ENCODE measurements at regions not wholly inside any gene's neighbourhood (a gene's known extent, or its start where the extent isn't known, plus 50 kb on each side); places are given as distances from the start of the nearest gene placed in this dataset.

- no peak overlapping the region for H3K27ac ChIP-seq (ENCODE audit: low read depth)
- no peak for DNase-seq (ENCODE audit: extremely low spot score)
- 44% methylated on average over 2 of the region's 2 CpGs for WGBS
- H3K4me3 ChIP-seq (ENCODE audit: low read depth, low read length) = no peak overlapping the region
- H3K36me3 ChIP-seq (ENCODE audit: insufficient read depth) = no peaks in the 10 kb centered on the region
- no peaks in the 10 kb centered on the region for H3K4me1 ChIP-seq (ENCODE audit: insufficient read depth)
Observed at GRCh38 chr2:219987830-219988229, 360.4 kb downstream of the SLC4A3 start.

- WGBS = 83% methylated on average over 7 of the region's 7 CpGs
- H3K36me3 ChIP-seq (ENCODE audit: insufficient read depth) = no peaks in the 10 kb centered on the region
- no peak for DNase-seq (ENCODE audit: extremely low spot score)
Observed at GRCh38 chr2:219989744-219990143, 362.3 kb downstream of the SLC4A3 start.

DNA sequence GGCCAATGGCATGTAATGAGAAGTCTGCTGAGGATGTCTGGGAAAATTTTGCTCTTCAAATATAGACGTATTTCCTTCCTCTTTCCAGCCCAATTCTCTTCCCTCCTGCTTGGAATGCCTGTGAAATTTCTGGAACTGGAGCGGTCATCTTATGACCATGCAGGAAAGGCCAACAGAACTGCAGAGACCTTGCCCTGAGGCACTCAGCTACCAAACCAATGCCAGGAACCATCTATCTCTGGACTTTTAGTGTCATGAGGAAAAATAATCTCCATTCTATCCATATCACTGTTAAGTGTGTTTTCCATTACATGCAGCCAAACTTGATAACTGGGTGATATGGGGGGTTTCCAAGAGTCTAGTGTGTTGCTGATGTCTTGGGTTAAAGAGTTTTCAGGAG is 363.7 kb downstream of the SLC4A3 start:
- Histone ChIP-seq H3K4me1 (ENCODE audit: insufficient read depth) (no peaks in the 10 kb centered on the region), H3K4me3 (ENCODE audit: low read depth, low read length) (no peak overlapping the region), H3K36me3 (ENCODE audit: insufficient read depth) (no peaks in the 10 kb centered on the region), H3K27ac (ENCODE audit: low read depth) (no peak overlapping the region)
- no peak for DNase-seq (ENCODE audit: extremely low spot score)
- 86% methylated on average over 2 of the region's 2 CpGs for WGBS

More at GRCh38 chr2:219989744-219990143, 362.3 kb downstream of the SLC4A3 start:
- Histone ChIP-seq H3K27ac (ENCODE audit: low read depth) (no peak overlapping the region), H3K4me1 (ENCODE audit: insufficient read depth) (no peaks in the 10 kb centered on the region), H3K4me3 (ENCODE audit: low read depth, low read length) (no peak overlapping the region)

- Histone ChIP-seq H3K36me3 (ENCODE audit: insufficient read depth) (no peaks in the 10 kb centered on the region), H3K27ac (ENCODE audit: low read depth) (no peak overlapping the region), H3K4me3 (ENCODE audit: low read depth, low read length) (no peak overlapping the region), H3K4me1 (ENCODE audit: insufficient read depth) (no peaks in the 10 kb centered on the region)
- 92% methylated on average over 5 of the region's 5 CpGs for WGBS
- DNase-seq (ENCODE audit: extremely low spot score) = no peak
Observed at GRCh38 chr2:219995399-219995798, 368.0 kb downstream of the SLC4A3 start.

DNA sequence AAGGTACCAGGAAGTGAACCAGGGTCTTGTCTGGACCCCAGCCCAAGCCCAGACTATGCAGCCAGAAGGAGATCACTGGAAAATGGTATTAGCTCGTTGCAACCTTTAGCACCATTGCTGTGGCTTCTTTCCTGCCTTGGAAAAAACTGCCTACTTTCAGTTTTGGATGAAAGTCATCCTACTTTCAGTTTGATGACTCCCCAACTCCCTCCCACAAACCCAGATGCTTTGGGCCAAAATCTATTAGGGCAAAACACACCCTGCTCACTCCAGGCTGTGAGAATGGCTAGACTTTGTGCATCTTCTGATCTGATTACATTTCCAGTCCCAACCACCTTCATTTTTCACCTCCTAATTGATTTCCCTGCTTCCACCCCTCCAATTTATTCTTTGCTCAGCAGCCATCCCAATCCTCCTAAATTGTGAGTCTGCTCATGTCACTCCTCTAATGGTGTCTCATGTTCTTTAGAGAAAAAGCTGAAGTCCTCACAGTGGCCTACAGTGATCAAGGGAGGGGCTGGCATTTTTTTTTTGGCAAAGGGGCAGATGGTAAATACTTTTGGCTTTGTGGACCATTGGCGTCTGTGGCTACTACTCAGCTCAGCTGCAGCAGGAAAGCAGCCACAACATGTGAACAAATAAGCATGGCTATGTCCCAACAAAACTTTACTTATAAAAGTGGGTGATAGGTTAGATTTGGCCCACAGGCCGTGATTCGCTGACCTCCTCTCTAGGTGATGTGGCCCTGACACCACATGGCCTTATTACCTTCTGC is 368.7 kb downstream of the SLC4A3 start:
- no peak overlapping the region for H3K27ac ChIP-seq (ENCODE audit: low read depth)
- DNase-seq (ENCODE audit: extremely low spot score) = no peak
- no peaks in the 10 kb centered on the region for H3K4me1 ChIP-seq (ENCODE audit: insufficient read depth)
- no peaks in the 10 kb centered on the region for H3K36me3 ChIP-seq (ENCODE audit: insufficient read depth)
- 89% methylated on average over 4 of the region's 4 CpGs for WGBS
- no peak overlapping the region for H3K4me3 ChIP-seq (ENCODE audit: low read depth, low read length)

DNA sequence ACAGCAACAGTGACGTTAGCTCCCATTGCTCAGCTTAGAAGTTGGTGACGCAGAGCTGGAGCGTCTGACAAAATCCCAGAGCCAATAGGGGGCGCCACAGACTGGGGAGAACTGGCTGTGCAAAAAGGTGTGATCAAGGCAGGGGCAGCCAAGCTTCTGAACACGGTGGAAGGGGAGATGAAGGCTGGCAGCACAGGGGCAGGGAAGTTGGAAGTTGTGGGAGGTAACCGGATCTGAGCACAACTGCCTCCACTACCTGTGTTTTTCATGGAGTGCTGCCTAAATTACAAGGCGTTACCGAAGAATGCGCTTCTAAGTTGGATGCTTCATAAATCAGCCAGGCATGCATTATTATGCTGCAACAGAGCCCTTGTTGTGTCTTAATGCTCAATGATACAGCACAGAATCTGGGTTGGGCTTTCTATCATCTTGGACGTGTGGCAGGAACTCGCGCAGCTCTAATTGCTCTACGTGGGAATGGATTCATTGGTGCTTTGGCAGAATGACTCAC is 370.0 kb downstream of the SLC4A3 start:
- no peak for DNase-seq (ENCODE audit: extremely low spot score)
- H3K4me1 ChIP-seq (ENCODE audit: insufficient read depth) = no peaks in the 10 kb centered on the region
- 80% methylated on average over 13 of the region's 13 CpGs for WGBS
- no peak overlapping the region for H3K4me3 ChIP-seq (ENCODE audit: low read depth, low read length)
- no peaks in the 10 kb centered on the region for H3K36me3 ChIP-seq (ENCODE audit: insufficient read depth)
- no peak overlapping the region for H3K27ac ChIP-seq (ENCODE audit: low read depth)

DNA sequence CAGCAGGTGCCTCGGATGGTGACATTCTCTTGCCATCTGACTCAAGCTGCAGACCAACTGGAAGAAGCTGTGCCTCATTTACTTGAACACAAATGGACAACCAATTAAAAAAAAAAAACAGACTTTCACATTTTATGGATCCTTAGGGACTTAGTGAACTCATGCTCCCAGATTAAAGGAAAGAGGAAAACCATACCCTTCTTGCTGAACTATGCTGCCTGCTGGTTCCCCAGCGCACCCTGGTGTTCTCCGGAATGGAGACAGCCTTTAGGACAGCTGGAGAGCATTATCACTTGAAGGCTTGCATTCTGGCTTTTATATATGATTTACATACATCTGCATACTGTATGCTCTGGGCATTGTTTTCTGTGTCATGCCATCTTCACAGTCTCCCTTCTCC is 370.7 kb downstream of the SLC4A3 start:
- WGBS = 87% methylated on average over 3 of the region's 3 CpGs
- DNase-seq (ENCODE audit: extremely low spot score) = no peak

DNA sequence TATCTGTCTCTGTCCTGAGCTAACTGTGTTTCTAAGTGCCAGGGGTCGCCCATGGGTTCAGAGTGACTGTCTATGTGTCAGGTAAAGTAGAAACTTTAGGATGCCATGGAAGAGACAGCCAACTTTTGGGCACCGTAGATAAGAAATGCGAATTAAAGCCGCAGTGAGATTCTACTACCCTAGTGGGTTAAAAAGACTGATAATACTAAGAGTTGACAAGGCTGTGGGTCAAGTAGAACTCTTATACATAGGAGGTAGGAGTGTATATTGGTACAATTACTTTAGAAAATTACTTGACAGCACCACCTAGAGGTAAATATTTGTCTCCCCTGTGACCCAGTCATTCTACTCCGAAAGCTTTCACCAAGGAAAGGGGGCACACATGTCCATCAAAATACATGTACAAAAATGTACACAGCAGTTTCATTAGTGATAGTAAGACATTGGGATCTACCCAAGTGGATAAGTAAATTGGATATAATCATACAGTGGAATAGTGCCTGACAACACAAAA is 371.3 kb downstream of the SLC4A3 start:
- Histone ChIP-seq H3K27ac (ENCODE audit: low read depth) (no peak overlapping the region), H3K4me3 (ENCODE audit: low read depth, low read length) (no peak overlapping the region), H3K4me1 (ENCODE audit: insufficient read depth) (no peaks in the 10 kb centered on the region), H3K36me3 (ENCODE audit: insufficient read depth) (no peaks in the 10 kb centered on the region)
- 94% methylated on average over 5 of the region's 5 CpGs for WGBS
- no peak for DNase-seq (ENCODE audit: extremely low spot score)

More for the DNA sequence above, 370.7 kb downstream of the SLC4A3 start:
- no peak overlapping the region for H3K4me3 ChIP-seq (ENCODE audit: low read depth, low read length)
- no peaks in the 10 kb centered on the region for H3K4me1 ChIP-seq (ENCODE audit: insufficient read depth)
- H3K36me3 ChIP-seq (ENCODE audit: insufficient read depth) = no peaks in the 10 kb centered on the region
- no peak overlapping the region for H3K27ac ChIP-seq (ENCODE audit: low read depth)

DNA sequence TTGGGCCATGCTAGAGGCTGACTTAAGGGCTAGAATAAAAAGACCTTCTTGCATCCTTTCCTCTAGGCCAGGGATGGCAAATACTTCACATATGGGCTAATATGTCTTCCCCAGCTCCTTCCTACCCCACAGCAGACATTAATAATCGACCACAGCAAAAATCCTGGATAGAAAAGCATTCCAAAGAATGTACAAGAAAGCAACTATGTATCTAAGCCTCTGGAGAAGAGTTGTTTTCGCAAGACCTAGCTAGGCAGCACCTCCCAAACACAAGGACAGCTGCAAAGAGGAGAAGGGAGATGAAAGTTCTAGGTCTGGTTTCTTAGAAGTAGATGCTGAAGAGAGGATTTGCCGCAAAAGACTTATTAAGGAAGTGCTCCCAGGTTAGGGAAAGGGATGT is 372.6 kb downstream of the SLC4A3 start:
- no peak overlapping the region for H3K4me3 ChIP-seq (ENCODE audit: low read depth, low read length)
- 88% methylated on average over 3 of the region's 3 CpGs for WGBS
- no peaks in the 10 kb centered on the region for H3K4me1 ChIP-seq (ENCODE audit: insufficient read depth)
- no peak overlapping the region for H3K27ac ChIP-seq (ENCODE audit: low read depth)
- H3K36me3 ChIP-seq (ENCODE audit: insufficient read depth) = no peaks in the 10 kb centered on the region
- no peak for DNase-seq (ENCODE audit: extremely low spot score)

DNA sequence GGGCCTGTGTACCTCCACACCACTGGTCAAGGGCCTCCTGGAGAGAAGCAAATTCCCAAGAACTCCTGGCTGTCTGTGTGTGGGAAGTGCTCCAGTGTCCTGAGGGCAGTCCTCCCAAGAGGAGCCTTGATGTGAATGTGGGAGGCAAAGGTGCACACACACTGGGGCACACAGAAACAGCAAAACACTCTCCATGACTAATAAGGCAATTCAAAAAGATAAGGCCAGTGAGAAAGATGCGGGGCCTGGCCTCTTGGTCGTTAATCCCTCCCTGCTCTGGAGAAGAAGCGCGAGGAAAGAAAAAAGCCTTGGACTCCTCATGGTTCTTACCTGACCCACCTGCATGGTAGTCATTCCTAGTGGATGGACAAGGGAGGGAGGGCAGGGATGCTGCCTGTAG is 373.2 kb downstream of the SLC4A3 start:
- WGBS = 94% methylated on average over 4 of the region's 4 CpGs
- no peaks in the 10 kb centered on the region for H3K36me3 ChIP-seq (ENCODE audit: insufficient read depth)
- no peaks in the 10 kb centered on the region for H3K4me1 ChIP-seq (ENCODE audit: insufficient read depth)
- H3K27ac ChIP-seq (ENCODE audit: low read depth) = no peak overlapping the region
- no peak overlapping the region for H3K4me3 ChIP-seq (ENCODE audit: low read depth, low read length)
- no peak for DNase-seq (ENCODE audit: extremely low spot score)

DNA sequence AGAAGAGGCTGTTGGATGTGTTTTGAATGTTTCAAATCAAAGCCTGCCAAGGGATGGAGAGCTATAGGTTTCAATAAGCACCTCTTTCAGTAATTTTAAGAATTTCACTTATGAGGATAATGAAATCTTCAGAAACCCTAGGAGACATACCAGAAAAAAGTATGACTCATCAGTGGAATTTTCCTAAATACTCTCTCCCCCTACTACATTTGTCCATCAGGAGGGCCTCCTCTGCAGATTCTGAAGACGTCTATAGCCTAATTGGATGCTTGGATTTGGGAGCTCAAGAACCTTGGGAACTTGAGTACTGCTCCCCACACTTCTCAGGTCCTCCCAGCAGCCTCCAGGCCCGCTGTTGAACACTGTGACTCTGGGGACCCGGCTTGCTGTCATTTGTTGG is 374.3 kb downstream of the SLC4A3 start:
- H3K4me1 ChIP-seq (ENCODE audit: insufficient read depth) = no peaks in the 10 kb centered on the region
- no peak overlapping the region for H3K4me3 ChIP-seq (ENCODE audit: low read depth, low read length)
- WGBS = 78% methylated on average over 3 of the region's 3 CpGs
- no peak for DNase-seq (ENCODE audit: extremely low spot score)
- H3K36me3 ChIP-seq (ENCODE audit: insufficient read depth) = no peaks in the 10 kb centered on the region
- H3K27ac ChIP-seq (ENCODE audit: low read depth) = no peak overlapping the region

GRCh38 chr2:220002251-220002650 is 374.8 kb downstream of the SLC4A3 start:
- H3K4me3 ChIP-seq (ENCODE audit: low read depth, low read length) = no peak overlapping the region
- no peaks in the 10 kb centered on the region for H3K4me1 ChIP-seq (ENCODE audit: insufficient read depth)
- WGBS = 87% methylated on average over 4 of the region's 4 CpGs
- H3K36me3 ChIP-seq (ENCODE audit: insufficient read depth) = no peaks in the 10 kb centered on the region
- no peak for DNase-seq (ENCODE audit: extremely low spot score)
- H3K27ac ChIP-seq (ENCODE audit: low read depth) = no peak overlapping the region

DNA sequence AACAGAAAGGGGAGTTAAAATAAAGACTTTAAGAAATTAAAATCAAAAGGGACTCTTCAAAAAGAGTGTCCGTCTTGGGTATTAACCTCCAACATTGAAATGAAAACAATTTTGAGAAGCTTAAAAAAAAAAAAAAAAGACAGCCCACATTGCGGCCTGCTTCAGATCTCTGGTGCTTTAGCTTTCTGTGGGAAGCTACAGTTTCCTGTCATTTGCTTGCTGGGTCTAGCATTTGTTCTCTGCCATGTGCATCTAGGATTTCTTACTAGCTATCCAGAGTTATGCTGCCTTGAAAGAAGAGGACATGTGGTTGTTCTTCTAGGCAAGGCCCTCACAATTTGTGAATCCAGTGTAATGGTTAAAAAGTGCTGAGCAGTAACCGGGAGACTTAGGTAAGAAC is 375.3 kb downstream of the SLC4A3 start:
- no peak for DNase-seq (ENCODE audit: extremely low spot score)

GRCh38 chr2:220005362-220005761 is 377.9 kb downstream of the SLC4A3 start:
- no peaks in the 10 kb centered on the region for H3K36me3 ChIP-seq (ENCODE audit: insufficient read depth)
- DNase-seq (ENCODE audit: extremely low spot score) = no peak
- no peak overlapping the region for H3K4me3 ChIP-seq (ENCODE audit: low read depth, low read length)
- WGBS = 94% methylated on average over 6 of the region's 6 CpGs
- no peak overlapping the region for H3K27ac ChIP-seq (ENCODE audit: low read depth)
- H3K4me1 ChIP-seq (ENCODE audit: insufficient read depth) = no peaks in the 10 kb centered on the region

More for the DNA sequence above, 375.3 kb downstream of the SLC4A3 start:
- H3K36me3 ChIP-seq (ENCODE audit: insufficient read depth) = no peaks in the 10 kb centered on the region
- 94% methylated on average over 3 of the region's 3 CpGs for WGBS
- no peaks in the 10 kb centered on the region for H3K4me1 ChIP-seq (ENCODE audit: insufficient read depth)
- H3K27ac ChIP-seq (ENCODE audit: low read depth) = no peak overlapping the region
- H3K4me3 ChIP-seq (ENCODE audit: low read depth, low read length) = no peak overlapping the region
